Thyroid gland (tissue), 4 donors: ENCODE measurements at regions not wholly inside any gene's neighbourhood (a gene's known extent, or its start where the extent isn't known, plus 50 kb on each side); places are given as distances from the start of the nearest gene placed in this dataset.

ENCODE experiments used
- POLR2A ChIP-seq, 2 donors: fragments of 450-650 bp; IDR thresholded peaks; one replicate each; pipeline ENCODE4 v1.6.1; 2017; ENCODE audit warnings: antibody characterized with exemption in 2 of 2, mild to moderate bottlenecking in 2 of 2, moderate library complexity in 1 of 2
- TF ChIP-seq, protein P1 (sequence below), 6 experiments: fragments of 200-600 bp in 3 of 6; fragments of 450-650 bp in 3 of 6; sonication (generic) in 3 of 6; IDR thresholded peaks; one replicate each; pipeline ENCODE4 v1.5.1; 2016 to 2019; ENCODE audit warnings: antibody characterized with exemption in 6 of 6, mild to moderate bottlenecking in 2 of 6, inconsistent platforms in 1 of 6, moderate library complexity in 1 of 6

DNA sequence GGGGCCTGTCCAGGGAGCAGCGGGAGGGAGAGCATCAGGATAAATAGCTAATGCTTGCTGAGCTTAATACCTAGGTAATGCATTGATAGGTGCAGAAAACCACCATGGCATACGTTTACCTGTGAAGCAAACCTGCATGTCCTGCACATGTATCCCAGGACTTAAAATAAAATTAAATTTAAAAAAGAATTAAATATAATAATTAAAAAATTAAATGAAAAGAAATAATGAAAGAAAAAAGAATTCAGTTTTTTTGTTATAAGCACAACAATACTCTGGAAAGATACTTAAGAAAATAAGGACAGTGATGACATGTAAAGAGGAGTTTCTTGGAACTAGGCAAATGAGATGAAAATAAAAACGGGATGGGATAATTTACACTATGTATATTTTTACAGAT lies 386.2 kb downstream of the LRRIQ3 start:
- no peak for TF ChIP-seq POLR2A (IDR thresholded peaks at IDR 0.05)
- TF ChIP-seq, protein P1, sequence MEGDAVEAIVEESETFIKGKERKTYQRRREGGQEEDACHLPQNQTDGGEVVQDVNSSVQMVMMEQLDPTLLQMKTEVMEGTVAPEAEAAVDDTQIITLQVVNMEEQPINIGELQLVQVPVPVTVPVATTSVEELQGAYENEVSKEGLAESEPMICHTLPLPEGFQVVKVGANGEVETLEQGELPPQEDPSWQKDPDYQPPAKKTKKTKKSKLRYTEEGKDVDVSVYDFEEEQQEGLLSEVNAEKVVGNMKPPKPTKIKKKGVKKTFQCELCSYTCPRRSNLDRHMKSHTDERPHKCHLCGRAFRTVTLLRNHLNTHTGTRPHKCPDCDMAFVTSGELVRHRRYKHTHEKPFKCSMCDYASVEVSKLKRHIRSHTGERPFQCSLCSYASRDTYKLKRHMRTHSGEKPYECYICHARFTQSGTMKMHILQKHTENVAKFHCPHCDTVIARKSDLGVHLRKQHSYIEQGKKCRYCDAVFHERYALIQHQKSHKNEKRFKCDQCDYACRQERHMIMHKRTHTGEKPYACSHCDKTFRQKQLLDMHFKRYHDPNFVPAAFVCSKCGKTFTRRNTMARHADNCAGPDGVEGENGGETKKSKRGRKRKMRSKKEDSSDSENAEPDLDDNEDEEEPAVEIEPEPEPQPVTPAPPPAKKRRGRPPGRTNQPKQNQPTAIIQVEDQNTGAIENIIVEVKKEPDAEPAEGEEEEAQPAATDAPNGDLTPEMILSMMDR (IDR thresholded peaks at IDR 0.05), result no peak
